ENCODE measurements at regions not wholly inside any gene's neighbourhood (a gene's known extent, or its start where the extent isn't known, plus 50 kb on each side); places are given as distances from the start of the nearest gene placed in this dataset.
"Not testable (repeated sequence)": the region's sequence is repeated elsewhere in the genome, so short reads cannot be mapped to it uniquely, and the experiment has no call there.

- DNase-seq (ENCODE audit: low read depth in 4 of 4, low spot score in 3 of 4): peak in 2 of 4 donors; percentile 9 to 18
Measured at GRCh38 chr3:109648027-109648426, 310.7 kb upstream of the DPPA4 start.

- no peak for DNase-seq (ENCODE audit: low read depth in 4 of 4, low spot score in 3 of 4)
Measured at GRCh38 chr3:109656225-109656624, 318.9 kb upstream of the DPPA4 start.

GRCh38 chr3:109678600-109678999 is 341.3 kb upstream of the DPPA4 start:
- no peak for DNase-seq (ENCODE audit: low read depth in 4 of 4, low spot score in 3 of 4)

GRCh38 chr3:109679664-109680063 is 342.3 kb upstream of the DPPA4 start:
- no peak for DNase-seq (ENCODE audit: low read depth in 4 of 4, low spot score in 3 of 4)

- no peak for DNase-seq (ENCODE audit: low read depth in 4 of 4, low spot score in 3 of 4)
Measured at GRCh38 chr3:109683746-109684145, 346.4 kb upstream of the DPPA4 start.

GRCh38 chr3:109685084-109686079 is 348.0 kb upstream of the DPPA4 start:
- DNase-seq (ENCODE audit: low read depth in 4 of 4, low spot score in 3 of 4): no peak

GRCh38 chr3:109687626-109688025 is 350.3 kb upstream of the DPPA4 start:
- no peak for DNase-seq (ENCODE audit: low read depth in 4 of 4, low spot score in 3 of 4)

GRCh38 chr3:109696932-109697331 is 359.6 kb upstream of the DPPA4 start:
- no peak for DNase-seq (ENCODE audit: low read depth in 4 of 4, low spot score in 3 of 4)

- no peak for DNase-seq (ENCODE audit: low read depth in 4 of 4, low spot score in 3 of 4)
Measured at GRCh38 chr3:109702252-109702651, 364.9 kb upstream of the DPPA4 start.

GRCh38 chr3:109702976-109703375 is 365.6 kb upstream of the DPPA4 start:
- no peak for DNase-seq (ENCODE audit: low read depth in 4 of 4, low spot score in 3 of 4)

- DNase-seq (ENCODE audit: low read depth in 4 of 4, low spot score in 3 of 4): not testable (repeated sequence)
Measured at GRCh38 chr3:109705133-109705532, 367.8 kb upstream of the DPPA4 start.

- no peak for DNase-seq (ENCODE audit: low read depth in 4 of 4, low spot score in 3 of 4)
Measured at GRCh38 chr3:109707617-109708016, 370.3 kb upstream of the DPPA4 start.

GRCh38 chr3:109713288-109713687 is 375.9 kb upstream of the DPPA4 start:
- DNase-seq (ENCODE audit: low read depth in 4 of 4, low spot score in 3 of 4): no peak

GRCh38 chr3:109715707-109716106 is 378.4 kb upstream of the DPPA4 start:
- DNase-seq (ENCODE audit: low read depth in 4 of 4, low spot score in 3 of 4): no peak

- DNase-seq (ENCODE audit: low read depth in 4 of 4, low spot score in 3 of 4): no peak
Measured at GRCh38 chr3:109718850-109719249, 381.5 kb upstream of the DPPA4 start.

- no peak for DNase-seq (ENCODE audit: low read depth in 4 of 4, low spot score in 3 of 4)
Measured at GRCh38 chr3:109728861-109729494, 391.6 kb upstream of the DPPA4 start.

- DNase-seq (ENCODE audit: low read depth in 4 of 4, low spot score in 3 of 4): peak; percentile 10 to 20 (median 16)
Measured at GRCh38 chr3:109731639-109732473, 394.5 kb upstream of the DPPA4 start.

GRCh38 chr3:109743981-109744380 is 406.6 kb upstream of the DPPA4 start:
- DNase-seq (ENCODE audit: low read depth in 4 of 4, low spot score in 3 of 4): no peak

GRCh38 chr3:109772520-109772919 is 435.2 kb upstream of the DPPA4 start:
- DNase-seq (ENCODE audit: low read depth in 4 of 4, low spot score in 3 of 4): no peak

GRCh38 chr3:109774108-109774507 is 436.8 kb upstream of the DPPA4 start:
- no peak for DNase-seq (ENCODE audit: low read depth in 4 of 4, low spot score in 3 of 4)

GRCh38 chr3:109784285-109784684 is 446.9 kb upstream of the DPPA4 start:
- DNase-seq (ENCODE audit: low read depth in 4 of 4, low spot score in 3 of 4): no peak

All from right renal pelvis (tissue), 4 donors.